ENCODE measurements at regions not wholly inside any gene's neighbourhood (a gene's known extent, or its start where the extent isn't known, plus 50 kb on each side); places are given as distances from the start of the nearest gene placed in this dataset.

- Histone ChIP-seq H3K9me3 (no peaks in the 10 kb centered on the region), H3K36me3 (replicated peaks in 1 of 2; ENCODE audit: insufficient read depth in 1 of 2, low read depth in 2 of 2) (no peaks in the 10 kb centered on the region), H3K4me1 (peaks cover 65% of the 10 kb centered on the region), H3K4me3 (no peak overlapping the region), H3K27ac (no peak overlapping the region), H3K27me3 (no peaks in the 10 kb centered on the region)
- TF ChIP-seq, protein P1, sequence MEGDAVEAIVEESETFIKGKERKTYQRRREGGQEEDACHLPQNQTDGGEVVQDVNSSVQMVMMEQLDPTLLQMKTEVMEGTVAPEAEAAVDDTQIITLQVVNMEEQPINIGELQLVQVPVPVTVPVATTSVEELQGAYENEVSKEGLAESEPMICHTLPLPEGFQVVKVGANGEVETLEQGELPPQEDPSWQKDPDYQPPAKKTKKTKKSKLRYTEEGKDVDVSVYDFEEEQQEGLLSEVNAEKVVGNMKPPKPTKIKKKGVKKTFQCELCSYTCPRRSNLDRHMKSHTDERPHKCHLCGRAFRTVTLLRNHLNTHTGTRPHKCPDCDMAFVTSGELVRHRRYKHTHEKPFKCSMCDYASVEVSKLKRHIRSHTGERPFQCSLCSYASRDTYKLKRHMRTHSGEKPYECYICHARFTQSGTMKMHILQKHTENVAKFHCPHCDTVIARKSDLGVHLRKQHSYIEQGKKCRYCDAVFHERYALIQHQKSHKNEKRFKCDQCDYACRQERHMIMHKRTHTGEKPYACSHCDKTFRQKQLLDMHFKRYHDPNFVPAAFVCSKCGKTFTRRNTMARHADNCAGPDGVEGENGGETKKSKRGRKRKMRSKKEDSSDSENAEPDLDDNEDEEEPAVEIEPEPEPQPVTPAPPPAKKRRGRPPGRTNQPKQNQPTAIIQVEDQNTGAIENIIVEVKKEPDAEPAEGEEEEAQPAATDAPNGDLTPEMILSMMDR (IDR thresholded peaks at IDR 0.05): no peak
- no peak for TF ChIP-seq POLR2A (IDR thresholded peaks at IDR 0.05)
- DNase-seq (no peak), ATAC-seq (no peak)
- 72 to 76% methylated on average over 6 of the region's 6 CpGs for WGBS, 2 donors
- intact Hi-C loops (cut with DNase I): no loop called here
Observed at GRCh38 chr2:128753800-128754199, 435.1 kb upstream of the HS6ST1 start.

GRCh38 chr2:128754246-128754724 lies 435.6 kb upstream of the HS6ST1 start:
- intact Hi-C loops (cut with DNase I): no loop called here

GRCh38 chr2:128755695-128756364 lies 437.2 kb upstream of the HS6ST1 start:
- no peaks in the 10 kb centered on the region for H3K9me3 ChIP-seq
- peak in 3 of 4 donors; percentile 69 to 78 (median 69) for DNase-seq
- peak; percentile 88 for ATAC-seq
- no peaks in the 10 kb centered on the region for H3K27me3 ChIP-seq
- H3K36me3 ChIP-seq (replicated peaks in 1 of 2; ENCODE audit: insufficient read depth in 1 of 2, low read depth in 2 of 2): no peaks in the 10 kb centered on the region
- H3K4me1 ChIP-seq: peaks cover 57% of the 10 kb centered on the region
- TF ChIP-seq, protein P1 (IDR thresholded peaks at IDR 0.05): no peak
- peak in 2 of 3 donors; percentile 7 to 16 for TF ChIP-seq POLR2A (IDR thresholded peaks at IDR 0.05)
- no peak overlapping the region for H3K4me3 ChIP-seq
- peak overlapping the region in 3 of 4 donors; percentile 75 to 85 (median 77) for H3K27ac ChIP-seq
- intact Hi-C loops (cut with DNase I): no loop called here
- WGBS, 2 donors: 50 to 53% methylated on average over 15 of the region's 15 CpGs

More at GRCh38 chr2:128754246-128754724, 435.6 kb upstream of the HS6ST1 start:
- Histone ChIP-seq H3K27me3 (no peaks in the 10 kb centered on the region), H3K4me1 (peaks cover 65% of the 10 kb centered on the region), H3K36me3 (replicated peaks in 1 of 2; ENCODE audit: insufficient read depth in 1 of 2, low read depth in 2 of 2) (no peaks in the 10 kb centered on the region), H3K27ac (no peak overlapping the region), H3K9me3 (no peaks in the 10 kb centered on the region), H3K4me3 (no peak overlapping the region)
- no peak for TF ChIP-seq POLR2A (IDR thresholded peaks at IDR 0.05)
- TF ChIP-seq, protein P1 (IDR thresholded peaks at IDR 0.05): no peak
- 66 to 67% methylated on average over 5 to 6 of the region's 6 CpGs for WGBS, 2 donors
- ATAC-seq: no peak
- peak in 1 of 4 donors; percentile 46 for DNase-seq

DNA sequence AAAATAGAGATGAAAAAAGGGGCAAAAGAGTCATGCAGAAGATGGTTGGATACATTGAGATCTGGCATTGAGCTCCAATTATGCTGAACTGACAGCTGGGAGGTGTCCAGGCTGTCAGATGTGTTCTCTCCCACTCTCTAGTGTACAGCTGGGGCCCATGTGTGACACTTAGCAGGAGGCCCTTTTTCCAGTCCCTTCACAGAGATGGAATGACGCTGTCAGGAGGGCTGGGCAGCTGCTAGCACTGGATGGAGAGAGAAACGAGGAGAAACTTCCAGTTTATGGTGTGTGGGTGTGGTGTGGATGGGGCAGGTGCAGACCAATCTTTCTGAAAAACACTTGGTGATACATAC lies 437.7 kb upstream of the HS6ST1 start:
- TF ChIP-seq POLR2A (IDR thresholded peaks at IDR 0.05): no peak
- TF ChIP-seq, protein P1 (IDR thresholded peaks at IDR 0.05): no peak

DNA sequence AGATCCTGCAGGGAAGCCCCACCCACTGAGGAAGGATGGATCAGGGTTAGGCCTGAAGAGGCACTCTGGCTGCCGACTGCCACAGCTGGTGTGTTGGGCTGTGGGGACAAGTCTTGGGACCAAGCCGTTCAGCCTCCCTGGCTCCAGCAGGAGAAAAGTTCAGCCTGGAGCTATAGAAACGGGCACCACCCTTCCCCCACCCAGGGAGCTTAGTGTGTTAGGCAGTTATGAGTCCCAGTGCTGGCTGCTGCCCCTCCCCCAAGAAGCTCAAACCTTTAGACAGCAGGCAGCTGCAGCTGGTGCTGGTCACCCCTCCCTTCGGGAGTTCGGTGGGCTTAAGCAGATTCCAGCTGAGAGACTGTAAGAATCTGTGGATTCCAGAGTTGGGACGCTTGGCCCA lies 447.1 kb upstream of the HS6ST1 start:
- intact Hi-C loops (cut with DNase I): no loop called here
- DNase-seq (no peak), ATAC-seq (no peak)
- H3K9me3 ChIP-seq: no peaks in the 10 kb centered on the region
- TF ChIP-seq, protein P1 (IDR thresholded peaks at IDR 0.05): no peak
- no peak for TF ChIP-seq POLR2A (IDR thresholded peaks at IDR 0.05)
- no peak overlapping the region for H3K27ac ChIP-seq
- no peaks in the 10 kb centered on the region for H3K27me3 ChIP-seq
- H3K36me3 ChIP-seq (replicated peaks in 1 of 2; ENCODE audit: insufficient read depth in 1 of 2, low read depth in 2 of 2): no peaks in the 10 kb centered on the region
- no peaks in the 10 kb centered on the region for H3K4me1 ChIP-seq
- WGBS, 2 donors: 63 to 64% methylated on average over 3 to 5 of the region's 6 CpGs
- H3K4me3 ChIP-seq: no peak overlapping the region

More for the DNA sequence above, 437.7 kb upstream of the HS6ST1 start:
- no peak overlapping the region for H3K4me3 ChIP-seq
- peaks cover 52% of the 10 kb centered on the region for H3K4me1 ChIP-seq
- H3K36me3 ChIP-seq (replicated peaks in 1 of 2; ENCODE audit: insufficient read depth in 1 of 2, low read depth in 2 of 2): no peaks in the 10 kb centered on the region
- intact Hi-C loops (cut with DNase I): no loop called here
- ATAC-seq (peak; percentile 91), DNase-seq (peak; percentile 63 to 84 (median 82))
- no peaks in the 10 kb centered on the region for H3K27me3 ChIP-seq
- peak overlapping the region in 3 of 4 donors; percentile 75 to 85 (median 77) for H3K27ac ChIP-seq
- 18 to 29% methylated on average over 2 of the region's 2 CpGs for WGBS, 2 donors
- H3K9me3 ChIP-seq: no peaks in the 10 kb centered on the region
